Fibroblast of skin of left biceps (primary cell): ENCODE measurements at regions not wholly inside any gene's neighbourhood (a gene's known extent, or its start where the extent isn't known, plus 50 kb on each side); places are given as distances from the start of the nearest gene placed in this dataset.

Experiments used
- DNase-seq, 2 experiments: peaks; one replicate each; pipeline ENCODE4 v3.0.0-alpha.2; 2013; ENCODE audit warnings: low read depth in 2 of 2

DNA sequence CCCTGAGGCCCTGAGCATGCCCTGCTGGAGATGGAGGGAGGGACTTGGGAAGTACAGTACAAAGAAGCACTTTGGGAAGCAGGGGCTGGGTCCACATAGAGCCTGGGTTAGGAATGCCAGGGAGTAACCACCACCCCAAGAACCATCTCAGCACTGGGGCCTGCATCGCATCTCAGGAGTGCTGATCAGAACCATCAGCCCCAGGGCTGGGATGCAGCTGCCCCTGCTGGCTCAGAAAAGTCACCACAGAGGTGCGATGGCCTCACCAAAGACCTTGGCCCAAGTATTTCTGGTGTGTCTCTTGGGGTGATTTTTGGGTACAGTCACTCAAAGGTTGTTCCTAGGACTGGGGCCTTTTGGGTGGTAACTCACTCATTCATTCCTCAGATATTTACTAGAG is 236.8 kb upstream of the MVB12B start:
- DNase-seq = no peak

DNA sequence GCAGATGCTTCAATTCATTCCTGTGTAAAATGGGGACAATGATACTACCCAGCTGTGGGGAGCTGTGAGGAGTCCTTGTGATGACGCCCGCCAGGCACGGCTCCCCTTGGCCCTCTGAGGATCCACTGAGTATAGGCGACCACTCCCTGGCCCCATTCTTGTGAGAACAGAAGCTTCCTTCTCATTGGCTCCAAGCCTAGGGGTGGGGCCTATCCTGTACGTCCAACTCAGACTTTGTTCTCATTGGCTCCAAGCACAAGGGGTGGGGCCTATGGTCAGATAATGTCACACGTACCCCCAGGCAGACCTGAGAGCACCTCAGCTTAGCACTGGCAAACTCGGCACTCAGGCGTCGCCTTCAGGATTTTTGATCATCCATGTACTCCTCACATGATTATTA is 232.9 kb upstream of the MVB12B start:
- no peak for DNase-seq

DNA sequence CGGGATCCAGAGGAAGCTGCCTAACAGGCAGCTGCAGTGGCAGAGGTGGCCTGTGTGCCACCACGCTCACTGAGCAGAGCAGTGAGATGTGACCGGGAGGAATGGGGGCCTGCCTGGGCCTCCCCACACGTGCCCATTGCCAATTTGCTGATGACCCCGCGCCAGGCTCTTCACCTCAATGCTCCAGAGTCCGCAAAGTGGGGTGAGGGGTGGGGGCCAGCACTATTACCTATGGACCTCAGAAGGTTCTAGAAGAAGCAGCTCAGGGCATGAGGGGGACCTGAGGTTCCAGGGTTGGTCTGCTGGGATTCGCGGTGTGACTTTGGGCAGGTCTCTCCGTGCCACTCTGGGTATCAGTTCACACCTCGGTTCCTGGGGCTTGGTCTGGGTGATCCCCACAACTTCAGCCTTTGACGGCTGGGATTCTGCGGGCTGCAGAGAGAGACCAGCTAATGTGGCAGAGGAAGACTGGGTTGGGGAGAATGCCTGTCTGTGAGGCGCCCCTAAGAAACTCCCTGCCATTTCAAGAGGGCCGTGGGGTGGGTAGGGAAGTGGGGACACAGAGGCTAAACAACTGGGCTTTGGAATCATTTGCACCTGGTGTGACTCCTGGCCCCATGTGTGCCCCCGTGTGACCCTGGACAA is 231.0 kb upstream of the MVB12B start:
- no peak for DNase-seq

DNA sequence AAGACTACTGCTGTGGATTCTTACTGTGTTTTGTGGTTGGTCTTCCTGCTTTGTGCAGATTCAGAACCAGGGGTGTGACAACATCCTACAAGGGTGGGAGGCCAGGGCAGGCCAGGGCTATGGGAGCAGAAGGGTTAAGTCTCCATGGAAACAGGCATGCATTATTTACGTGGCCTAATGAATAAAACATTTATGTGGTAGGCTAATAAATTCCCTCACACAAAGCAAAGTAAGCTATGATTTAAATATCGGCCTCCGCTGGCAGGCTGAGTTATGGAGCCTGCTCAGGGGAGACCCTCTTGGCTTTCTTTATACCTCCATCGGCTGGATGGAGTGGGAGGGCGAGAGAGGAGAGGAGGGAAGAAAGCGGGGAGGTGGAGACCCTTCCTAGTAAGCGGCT is 230.3 kb upstream of the MVB12B start:
- DNase-seq = no peak

DNA sequence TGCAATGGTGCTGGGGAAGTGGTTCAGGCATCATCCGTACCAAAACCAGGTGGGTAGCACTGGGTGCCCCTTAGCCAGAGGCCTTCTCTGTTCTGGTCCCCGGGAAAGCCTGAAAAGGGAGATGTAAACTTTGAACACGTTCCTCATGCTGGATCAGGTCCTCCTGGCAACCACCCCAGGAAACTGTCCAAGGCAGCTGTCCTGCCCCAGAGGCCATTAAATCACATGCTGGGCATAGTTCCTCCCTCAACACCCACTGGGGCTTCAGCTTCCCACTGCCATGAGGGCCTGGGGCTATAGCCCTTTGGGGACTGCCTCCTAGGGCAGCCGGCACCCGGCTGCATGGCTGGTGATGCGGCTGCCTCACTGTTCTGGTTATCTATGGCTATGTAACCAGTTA is 228.9 kb upstream of the MVB12B start:
- no peak for DNase-seq

DNA sequence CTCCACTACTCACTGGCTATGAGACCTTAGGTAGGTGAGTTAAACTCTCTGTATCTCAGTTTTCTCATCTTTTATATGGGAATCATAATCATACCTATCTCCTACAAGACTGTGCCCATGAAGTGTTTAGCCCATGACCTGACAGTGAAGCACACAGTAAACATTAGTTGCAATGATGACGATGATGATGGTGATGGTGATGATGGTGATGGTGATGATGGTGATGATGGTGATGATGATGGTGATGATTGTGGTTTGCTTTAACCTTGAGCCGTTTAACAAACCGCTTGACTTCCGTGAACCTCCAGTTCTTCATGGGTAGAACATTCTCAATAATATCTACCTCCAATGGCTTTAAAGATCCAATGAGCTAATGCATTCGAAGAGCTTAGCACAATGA is 220.2 kb upstream of the MVB12B start:
- no peak for DNase-seq

DNA sequence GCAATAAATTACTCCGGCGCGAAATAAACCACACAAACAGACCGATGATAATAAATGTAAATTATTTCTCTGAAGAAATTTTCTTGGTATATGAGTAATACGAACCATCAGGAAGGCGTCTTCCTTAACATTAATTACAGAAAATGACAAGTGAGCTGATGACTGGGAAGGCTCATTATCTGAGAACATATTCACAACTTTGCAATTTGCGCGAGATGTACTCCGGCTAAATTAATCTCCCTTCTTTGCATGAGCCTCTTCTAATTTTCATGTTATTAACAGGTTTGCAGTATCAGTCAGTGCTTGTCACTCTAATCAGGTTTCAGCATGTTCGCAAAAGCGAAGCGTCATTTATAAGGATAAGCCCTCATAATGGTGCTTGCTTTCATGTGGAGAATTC is 218.9 kb upstream of the MVB12B start:
- DNase-seq = no peak

DNA sequence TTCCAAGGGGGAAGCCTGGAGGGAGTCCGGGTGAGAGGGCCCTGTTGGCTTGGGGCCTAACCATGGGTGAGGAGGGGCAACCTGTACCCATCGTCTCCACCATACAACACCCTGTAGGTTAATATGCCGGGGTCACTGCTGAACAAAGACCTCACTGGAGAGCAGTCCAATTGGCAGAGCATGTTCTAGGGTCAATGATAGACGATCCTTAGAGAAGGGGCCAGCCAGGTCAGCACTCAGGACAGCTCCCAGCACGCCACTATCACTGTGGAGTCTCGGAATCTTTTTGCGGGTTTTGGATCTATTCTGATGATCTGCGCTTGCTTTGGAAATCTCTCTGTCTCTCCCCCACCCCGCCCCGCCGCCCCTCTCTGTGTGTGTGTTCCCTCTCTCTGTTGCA is 218.4 kb upstream of the MVB12B start:
- no peak for DNase-seq

DNA sequence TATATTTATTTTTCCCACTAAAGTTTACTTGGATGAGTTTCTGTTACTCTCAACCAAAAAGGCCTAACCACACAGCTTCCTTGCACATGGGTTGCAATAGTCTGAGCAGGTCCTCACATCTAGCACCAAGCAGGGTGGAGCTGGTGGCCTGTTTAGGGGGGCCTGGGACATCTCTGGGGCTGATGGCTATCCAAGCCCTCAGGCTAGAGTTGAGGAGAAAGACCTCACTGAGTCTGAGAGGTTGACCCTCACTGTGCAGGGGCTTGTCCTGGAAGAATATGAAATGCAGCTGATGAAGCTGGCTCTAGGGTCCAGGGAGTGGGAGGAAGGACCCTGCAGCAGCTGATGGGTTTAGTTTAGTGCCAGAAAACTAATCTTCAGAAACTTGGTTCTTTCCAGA is 217.1 kb upstream of the MVB12B start:
- DNase-seq = no peak

DNA sequence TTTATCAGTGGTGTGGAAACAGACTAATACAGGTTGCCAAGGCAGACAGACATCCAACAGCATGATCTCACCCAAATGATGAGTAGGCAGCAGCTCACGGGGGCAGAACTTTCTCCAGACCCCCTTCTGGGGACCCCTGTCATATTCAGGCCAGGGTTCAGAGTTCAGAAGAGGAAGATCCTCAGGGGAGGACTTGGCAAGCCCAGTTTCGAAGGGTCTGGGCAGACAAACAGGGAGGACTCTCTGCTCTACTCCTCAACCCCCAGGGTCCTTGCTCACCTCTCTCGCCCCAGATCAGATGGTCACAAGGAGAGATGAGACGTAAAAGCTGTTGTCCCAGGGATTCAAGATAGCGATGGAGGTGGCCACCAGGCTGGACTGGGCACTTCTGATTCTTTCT is 215.1 kb upstream of the MVB12B start:
- DNase-seq = no peak

DNA sequence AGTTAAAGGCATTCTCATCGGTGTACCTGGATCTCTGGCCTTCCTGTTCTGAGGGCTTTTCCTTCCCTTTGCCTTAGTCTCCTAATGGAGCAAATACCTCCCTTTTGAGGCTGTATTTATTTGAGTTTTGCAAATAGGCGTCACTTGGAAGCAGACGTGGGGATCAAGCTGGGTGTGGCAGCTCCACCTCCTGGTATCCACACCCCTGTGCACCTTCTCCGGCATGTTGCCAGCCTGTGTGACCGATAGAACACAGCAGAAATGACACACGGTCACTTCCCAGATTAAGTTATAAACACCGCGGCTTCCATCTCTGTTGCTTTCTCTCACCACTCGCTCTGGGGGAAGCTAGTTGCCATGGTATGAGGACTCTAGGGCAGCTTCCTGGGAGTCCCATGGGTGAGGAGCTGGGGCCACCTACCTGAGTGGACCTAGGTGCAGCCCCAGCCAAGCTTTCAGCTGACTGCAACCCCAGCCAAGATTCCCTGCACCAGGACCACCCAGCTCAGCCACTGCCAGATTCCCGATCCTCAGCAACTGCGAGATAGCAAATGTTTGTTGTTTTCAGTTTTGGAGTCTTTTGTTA is 214.4 kb upstream of the MVB12B start:
- DNase-seq = no peak

DNA sequence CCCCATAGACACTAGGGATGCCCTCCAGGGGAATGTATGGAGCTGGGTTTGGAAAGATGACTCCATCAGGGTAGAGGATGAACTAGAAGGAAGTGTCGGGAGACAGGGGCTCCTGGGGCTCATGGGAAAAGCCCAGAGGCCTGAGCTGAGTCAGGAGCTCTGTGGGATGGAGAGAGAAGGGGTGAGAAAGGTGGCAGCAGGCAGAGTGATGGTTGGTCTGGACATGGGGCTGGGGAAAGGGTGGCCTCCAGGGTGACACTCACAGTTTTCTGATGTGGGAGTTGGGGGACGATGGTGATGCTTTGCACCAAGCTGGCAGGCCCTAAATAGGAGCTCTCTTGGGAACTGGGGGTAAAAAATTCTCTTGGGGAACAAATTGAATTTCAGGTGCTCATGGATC is 213.5 kb upstream of the MVB12B start:
- no peak for DNase-seq

DNA sequence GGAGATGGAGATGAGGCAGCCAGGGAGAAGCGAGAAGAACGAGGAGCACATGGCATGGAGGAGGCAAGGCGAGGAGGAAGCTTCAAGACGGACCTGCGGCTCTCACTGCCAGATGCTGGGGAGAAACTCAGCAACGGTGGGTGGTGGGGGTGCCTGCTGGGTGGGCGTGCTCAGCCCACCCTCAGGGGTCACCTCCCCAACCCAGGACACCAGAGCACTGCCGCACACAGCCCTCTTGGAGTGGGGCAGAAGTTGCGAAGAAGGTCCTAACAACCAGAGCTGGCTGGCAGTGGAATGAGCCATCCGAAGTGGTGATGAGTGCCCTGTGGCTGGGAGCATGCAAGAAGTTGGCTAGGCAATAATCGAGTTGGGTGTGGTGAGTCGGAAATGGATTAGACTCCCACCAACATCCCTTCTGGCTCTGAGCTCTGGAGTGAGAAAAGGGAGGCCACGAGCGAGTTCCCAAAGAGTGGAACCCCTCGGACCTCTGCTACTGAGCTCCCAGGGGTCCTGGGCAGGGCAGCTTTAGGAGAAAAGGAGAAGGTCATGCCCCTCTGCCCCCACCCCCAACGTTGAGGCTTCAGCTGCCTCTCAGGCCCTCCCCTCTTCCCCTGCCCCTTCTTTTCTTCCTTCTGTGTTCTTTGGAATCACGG is 212.7 kb upstream of the MVB12B start:
- DNase-seq = no peak

DNA sequence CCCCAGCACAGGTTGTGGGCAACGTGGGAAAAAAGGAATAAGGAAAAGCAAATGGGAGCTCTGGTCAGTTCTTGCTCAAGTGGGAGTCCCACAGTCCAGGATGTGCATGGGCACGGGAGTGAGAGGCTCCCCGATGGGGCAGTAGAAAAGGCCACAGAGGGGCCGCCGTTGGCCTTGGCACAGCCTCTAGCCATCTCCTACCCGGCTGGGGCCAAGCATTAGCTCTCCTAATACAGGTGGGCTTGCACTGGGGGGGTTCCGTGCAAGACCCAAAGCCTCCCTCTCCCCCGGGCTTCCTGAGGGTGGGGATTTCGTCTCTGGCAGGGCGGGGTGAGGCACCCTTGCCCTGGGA is 212.2 kb upstream of the MVB12B start:
- no peak for DNase-seq

DNA sequence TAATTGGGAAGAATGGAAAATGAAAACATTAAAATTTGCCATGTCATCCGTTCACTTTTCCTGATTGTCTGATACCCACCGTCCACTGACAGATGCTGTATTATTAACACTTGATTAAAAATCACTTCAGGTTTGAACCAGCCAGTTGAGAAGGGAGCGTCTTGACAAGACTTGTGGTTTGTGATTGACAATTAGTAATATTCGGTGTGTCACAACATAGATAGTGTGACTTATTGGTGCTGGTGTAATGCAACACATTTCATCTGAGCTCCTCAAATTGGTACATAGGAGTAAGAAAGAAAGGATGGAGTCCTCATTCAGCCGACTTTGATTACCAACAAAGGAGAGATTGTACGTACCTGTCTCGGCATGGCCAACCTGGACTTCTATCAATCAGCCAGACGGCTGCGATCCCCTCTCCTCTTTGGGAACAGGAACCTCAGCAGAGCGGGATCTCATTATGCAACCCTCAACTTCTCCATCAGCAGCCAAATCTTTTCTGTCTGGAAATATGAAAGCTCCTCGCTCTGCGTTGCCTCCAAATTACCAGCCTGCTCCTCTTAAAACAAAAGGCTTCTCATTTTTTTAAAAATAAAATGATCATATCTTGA is 211.7 kb upstream of the MVB12B start:
- DNase-seq = no peak

DNA sequence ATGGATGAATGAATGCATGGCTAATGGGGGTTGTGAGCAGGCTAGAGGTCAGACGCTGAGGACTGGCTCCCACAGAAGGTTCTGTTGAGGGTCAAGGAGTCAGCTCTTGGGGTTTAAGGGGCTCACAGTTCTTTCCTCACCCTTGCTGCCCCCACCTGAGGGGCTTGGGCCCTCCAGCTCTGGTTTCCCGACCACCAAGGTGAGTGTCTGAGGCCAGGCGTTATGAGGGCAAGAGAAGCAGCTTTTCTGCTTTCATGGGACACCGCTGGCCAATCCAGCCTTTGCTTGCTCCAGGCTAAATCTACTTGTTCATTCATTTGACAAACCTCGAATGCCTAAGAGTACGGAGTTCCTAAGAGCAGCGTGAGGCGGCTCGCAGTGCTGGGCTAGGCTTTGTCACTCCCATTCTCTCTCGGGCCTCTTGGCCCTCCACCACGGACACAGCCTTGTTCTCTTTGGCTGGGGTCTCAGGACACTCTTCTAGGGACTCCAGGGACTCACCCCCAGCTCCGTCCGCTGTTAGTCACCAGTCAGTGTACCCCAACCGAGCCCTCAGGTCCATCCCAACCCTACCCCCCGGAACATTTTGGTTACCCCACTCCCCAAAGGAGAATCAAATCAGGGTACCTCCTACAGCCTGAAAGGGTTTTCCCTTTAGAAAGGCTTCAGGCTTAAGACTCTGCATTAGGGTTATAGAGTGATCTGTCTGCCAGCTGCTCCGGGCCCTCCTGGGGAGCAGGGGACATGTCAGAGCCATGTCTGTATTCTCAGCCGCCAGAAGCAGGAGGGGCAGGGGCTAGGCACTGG is 210.1 kb upstream of the MVB12B start:
- DNase-seq = no peak

DNA sequence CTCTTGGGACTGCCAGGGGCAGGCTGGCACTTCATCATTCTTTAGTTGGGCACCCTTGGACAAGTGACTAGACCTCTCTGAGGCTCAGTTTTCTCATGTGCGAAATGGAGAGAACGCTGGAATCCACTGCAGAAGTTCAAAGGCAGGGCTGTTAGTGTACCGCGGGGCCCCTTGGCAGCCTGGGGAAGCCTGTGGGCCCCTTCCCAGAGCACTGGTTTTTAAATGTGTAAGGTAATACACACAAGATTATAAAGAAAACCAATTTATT is 209.5 kb upstream of the MVB12B start:
- DNase-seq = no peak

DNA sequence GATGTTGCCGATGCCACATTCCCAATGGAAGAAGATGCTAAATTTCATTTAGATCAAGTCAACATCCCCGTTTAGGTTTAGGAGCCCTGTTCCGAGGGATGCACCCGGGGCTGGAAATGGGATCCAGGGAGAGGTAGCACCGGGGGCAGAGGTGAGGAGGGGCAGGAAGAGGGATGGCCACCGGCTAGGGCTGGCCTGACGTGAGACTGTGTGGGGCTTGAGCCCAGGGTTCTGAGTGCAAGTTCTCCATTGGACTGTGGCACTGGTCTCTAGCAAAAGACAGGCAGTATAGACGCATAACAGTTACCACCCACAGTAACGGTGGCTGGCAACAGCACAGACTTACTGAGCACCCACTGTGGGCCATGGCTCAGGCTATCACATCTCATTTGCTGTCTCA is 209.0 kb upstream of the MVB12B start:
- no peak for DNase-seq

DNA sequence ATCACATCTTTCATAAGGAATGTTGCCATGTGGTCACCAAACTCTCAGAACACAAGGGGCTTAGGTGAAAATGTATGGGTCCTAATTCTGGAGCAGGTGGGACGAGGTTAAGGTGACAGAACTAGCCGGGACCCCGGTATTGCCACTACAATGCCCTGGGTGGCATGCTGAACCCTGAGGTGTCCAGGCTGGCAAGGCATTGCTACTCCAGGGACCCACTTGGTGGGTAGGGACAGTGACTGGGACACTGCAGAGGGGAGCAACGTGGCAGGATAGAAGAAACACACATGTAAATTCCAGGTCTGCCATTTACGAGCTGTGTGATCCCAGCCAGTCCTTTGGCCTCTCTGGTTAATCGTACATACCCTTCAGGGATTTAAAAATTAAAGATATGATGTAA is 206.9 kb upstream of the MVB12B start:
- no peak for DNase-seq

DNA sequence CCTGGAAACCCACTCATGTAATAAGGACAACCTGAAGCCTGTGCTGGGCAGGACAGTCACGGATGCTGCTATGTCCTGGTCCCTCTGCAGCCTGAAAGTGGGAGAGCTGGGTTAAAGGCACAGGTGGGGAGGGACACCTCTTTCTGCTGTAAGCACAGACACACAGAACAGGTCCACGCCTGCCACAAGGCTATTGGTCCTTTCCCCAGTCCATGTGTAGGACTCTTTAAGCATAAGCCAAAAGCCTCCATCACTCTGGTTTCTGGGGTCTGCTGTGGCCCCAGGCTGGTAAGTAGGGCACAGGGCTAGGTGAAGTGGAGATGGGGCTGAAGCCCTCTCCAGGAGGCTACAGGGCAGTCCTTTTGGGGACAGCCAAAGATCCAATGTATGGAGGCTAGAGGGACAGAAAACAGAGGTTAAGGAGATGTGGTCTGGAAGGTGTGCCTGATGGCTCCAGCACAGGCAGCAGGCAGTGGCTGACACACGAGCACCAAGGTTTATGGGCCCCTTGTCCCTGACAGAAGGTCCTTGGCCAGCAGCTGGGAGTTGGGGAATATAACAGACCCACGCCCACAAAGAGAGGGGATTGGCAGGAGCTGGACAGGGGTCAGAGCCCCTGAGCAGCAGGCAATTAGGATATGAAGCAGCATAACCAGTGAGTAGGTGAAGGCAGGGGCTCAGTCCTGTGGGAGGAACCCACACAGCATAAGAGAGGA is 203.6 kb upstream of the MVB12B start:
- DNase-seq = no peak

DNA sequence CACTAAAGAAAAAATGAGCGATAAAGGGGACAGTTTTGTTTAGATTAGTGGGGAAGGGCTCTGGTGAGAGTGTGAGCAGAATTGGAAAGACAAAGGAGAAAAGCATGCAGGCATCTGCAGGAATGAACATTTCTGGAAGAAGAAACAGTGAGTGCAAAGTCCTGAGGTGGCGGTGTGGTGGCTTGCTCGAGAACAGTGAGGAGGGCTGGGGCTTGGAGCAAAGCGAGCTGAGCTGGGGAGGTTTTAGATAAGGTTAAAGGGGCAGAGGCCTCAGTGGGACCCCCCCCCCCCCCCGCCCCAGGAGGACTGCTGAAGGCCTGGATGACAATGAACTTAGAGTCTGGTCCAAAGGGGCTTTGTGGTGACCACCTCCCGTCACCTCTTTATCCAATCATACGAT is 202.7 kb upstream of the MVB12B start:
- no peak for DNase-seq

DNA sequence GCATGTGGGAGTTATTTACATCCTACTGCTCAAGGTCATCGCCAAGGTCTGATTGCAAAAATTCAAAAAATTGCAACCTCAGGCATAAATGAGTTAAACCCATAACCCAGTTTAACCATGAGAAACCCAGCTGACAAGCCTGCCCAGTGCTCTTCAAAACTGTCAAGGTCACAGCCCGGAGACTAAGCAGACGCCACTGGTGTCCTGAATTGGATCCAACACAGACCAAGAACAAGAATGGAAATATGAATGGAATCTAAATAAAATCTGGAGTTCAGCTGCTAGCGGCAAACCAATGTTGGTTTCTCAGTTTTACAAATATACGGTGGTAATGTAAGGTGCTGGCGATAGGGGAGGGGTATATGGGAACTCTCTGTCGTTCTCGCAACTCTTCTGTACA is 201.5 kb upstream of the MVB12B start:
- DNase-seq = no peak
